C1 segment of cervical spinal cord (tissue), 14 donors: ENCODE measurements at regions not wholly inside any gene's neighbourhood (a gene's known extent, or its start where the extent isn't known, plus 50 kb on each side); places are given as distances from the start of the nearest gene placed in this dataset.
A peak's percentile ranks its signal among the peaks of the same experiment; 100 is the strongest.
"Not testable (repeated sequence)": the region's sequence is repeated elsewhere in the genome, so short reads cannot be mapped to it uniquely, and the experiment has no call there.

Experiments used
- DNase-seq, 14 donors: peaks; one replicate each; lab custom pipeline; 2025; lab: John Stamatoyannopoulos, UW

- DNase-seq: no peak
Measured at GRCh38 chr6:27049863-27050781, 197.4 kb upstream of the PRSS16 start.

- DNase-seq: not testable (repeated sequence)
Measured at GRCh38 chr6:27052082-27052730, 195.3 kb upstream of the PRSS16 start.

GRCh38 chr6:27052731-27053082, 194.8 kb upstream of the PRSS16 start:
- no peak for DNase-seq

- no peak for DNase-seq
Measured at GRCh38 chr6:27053738-27054137, 193.8 kb upstream of the PRSS16 start.

GRCh38 chr6:27056615-27057014, 190.9 kb upstream of the PRSS16 start:
- DNase-seq: no peak

GRCh38 chr6:27059621-27060425, 187.7 kb upstream of the PRSS16 start:
- DNase-seq: no peak

- DNase-seq: no peak
Measured at GRCh38 chr6:27061235-27061993, 186.1 kb upstream of the PRSS16 start.

- no peak for DNase-seq
Measured at GRCh38 chr6:27062755-27063154, 184.7 kb upstream of the PRSS16 start.

GRCh38 chr6:27065183-27065582, 182.3 kb upstream of the PRSS16 start:
- no peak for DNase-seq

- DNase-seq: peak in 1 of 14 donors; percentile 2
Measured at GRCh38 chr6:27066381-27066780, 181.1 kb upstream of the PRSS16 start.

- DNase-seq: no peak
Measured at GRCh38 chr6:27066802-27067201, 180.7 kb upstream of the PRSS16 start.

- no peak for DNase-seq
Measured at GRCh38 chr6:27073441-27073840, 174.1 kb upstream of the PRSS16 start.

- DNase-seq: no peak
Measured at GRCh38 chr6:27076116-27076515, 171.4 kb upstream of the PRSS16 start.

- peak in 7 of 14 donors; percentile 1 to 54 (median 18) for DNase-seq
Measured at GRCh38 chr6:27078734-27079357, 168.7 kb upstream of the PRSS16 start.

GRCh38 chr6:27081188-27081587, 166.3 kb upstream of the PRSS16 start:
- DNase-seq: no peak

- no peak for DNase-seq
Measured at GRCh38 chr6:27081931-27082330, 165.6 kb upstream of the PRSS16 start.

- DNase-seq: no peak
Measured at GRCh38 chr6:27088068-27088467, 159.4 kb upstream of the PRSS16 start.

- peak in 2 of 14 donors; percentile 0 to 1 for DNase-seq
Measured at GRCh38 chr6:27091661-27092315, 155.7 kb upstream of the PRSS16 start.

GRCh38 chr6:27092316-27092692, 155.2 kb upstream of the PRSS16 start:
- no peak for DNase-seq

- no peak for DNase-seq
Measured at GRCh38 chr6:27095914-27096313, 151.6 kb upstream of the PRSS16 start.
